HCT116 (cell line): ENCODE measurements at regions not wholly inside any gene's neighbourhood (a gene's known extent, or its start where the extent isn't known, plus 50 kb on each side); places are given as distances from the start of the nearest gene placed in this dataset.

Experiments used
- ATAC-seq: fragments of 200-7000 bp; cut with Tn5 transposase; 2 replicates; pipeline ENCODE4 v1.9.1; 2020; ENCODE audit warnings: mild to moderate bottlenecking, moderate library complexity
- BruUV-seq: library from RNA; stranded (reverse); fragments of 400-500 nt; replicated peaks from 2 replicates; lab custom pipeline; 2021; lab: Mats Ljungman, UMichigan
- CTCF ChIA-PET: fragments of 300-600 bp; sonication (Branson Sonifier 250); formaldehyde crosslinking; loops from one replicate; lab custom pipeline; 2021; ENCODE audit warnings: antibody characterized with exemption; lab: Charles Lee
- POLR2A ChIA-PET: fragments of 300-600, 350-600 bp; sonication (Branson Sonifier 250); formaldehyde crosslinking; loops from one replicate; lab custom pipeline; 2021; ENCODE audit warnings: antibody characterized with exemption; lab: Charles Lee
- RAD21 ChIA-PET, 2 experiments: fragments of 300-600 bp; sonication (Branson Sonifier 250); formaldehyde crosslinking; loops; one replicate each; lab custom pipeline; 2023; ENCODE audit warnings: low total read pairs in 2 of 2; ENCODE audit not compliant: uncharacterized antibody in 2 of 2, unreplicated experiment in 2 of 2, low non-redundant PET in 1 of 2; lab: Charles Lee
- DNase-seq: peaks from one replicate; pipeline ENCODE4 v3.0.0-alpha.2; 2010; ENCODE audit warnings: low read depth, low spot score
- H2AFZ ChIP-seq: fragments of 200-600 bp; shearing (Covaris generic), sonication (generic); 2 replicates; pipeline ENCODE4 v1.6.1; 2017; ENCODE audit warnings: low read depth, mixed run types, mixed read lengths, antibody characterized with exemption, low read length; ENCODE audit not compliant: poor library complexity, severe bottlenecking
- H3K27ac ChIP-seq: 2 replicates; pipeline ENCODE4 v1.5.1; 2012; ENCODE audit warnings: low read depth, low read length
- H3K27me3 ChIP-seq: fragments of 200-600 bp; sonication (generic); 2 replicates; pipeline ENCODE4 v1.6.1; 2016; ENCODE audit warnings: mixed run types, low read length, mixed read lengths; ENCODE audit not compliant: insufficient read depth
- H3K36me3 ChIP-seq, 2 experiments: fragments of 200-500 bp in 1 of 2; fragments of 200-600 bp in 1 of 2; sonication (Bioruptor generic) in 1 of 2; sonication (generic) in 1 of 2; 2 replicates each; pipeline versions ENCODE4 v1.5.1 to v1.6.1; 2014 to 2016; ENCODE audit warnings: low read length in 2 of 2, inconsistent platforms in 1 of 2, mixed read lengths in 1 of 2, mixed run types in 1 of 2; ENCODE audit not compliant: insufficient read depth in 2 of 2, control insufficient read depth in 1 of 2
- H3K4me1 ChIP-seq, 2 experiments: fragments of 200-600 bp in 1 of 2; sonication (generic) in 1 of 2; 2 replicates each; pipeline versions ENCODE4 v1.5.1 to v1.6.1; 2012 to 2017; ENCODE audit warnings: low read length in 2 of 2, inconsistent platforms in 1 of 2, mild to moderate bottlenecking in 1 of 2, mixed read lengths in 1 of 2, mixed run types in 1 of 2, moderate library complexity in 1 of 2; ENCODE audit not compliant: insufficient read depth in 2 of 2, control insufficient read depth in 1 of 2
- H3K4me2 ChIP-seq: fragments of 200-600 bp; sonication (generic); 2 replicates; pipeline ENCODE4 v1.6.1; 2017; ENCODE audit warnings: mixed run types, low read length, mixed read lengths
- H3K4me3 ChIP-seq, 2 experiments: fragments of 200-600 bp in 1 of 2; sonication (generic) in 1 of 2; replicated peaks in 1 of 2; 2 replicates each; pipeline ENCODE4 v1.5.1; 2011 to 2016; ENCODE audit warnings: low read length in 2 of 2, control low read depth in 1 of 2, low read depth in 1 of 2, mild to moderate bottlenecking in 1 of 2, mixed read lengths in 1 of 2, mixed run types in 1 of 2
- H3K79me2 ChIP-seq: fragments of 200-600 bp; sonication (generic); 2 replicates; pipeline ENCODE4 v1.6.1; 2017; ENCODE audit warnings: mild to moderate bottlenecking, mixed run types, low read length, moderate library complexity, mixed read lengths; ENCODE audit not compliant: insufficient read depth
- H3K9ac ChIP-seq: fragments of 200-600 bp; sonication (generic); 2 replicates; pipeline ENCODE4 v1.6.1; 2016; ENCODE audit warnings: low read length, mixed read lengths
- H3K9me2 ChIP-seq: fragments of 200-600 bp; sonication (generic), shearing (Covaris generic); 2 replicates; pipeline ENCODE4 v1.6.1; 2017; ENCODE audit warnings: mixed run types, mild to moderate bottlenecking, moderate library complexity; ENCODE audit not compliant: insufficient read depth
- H3K9me3 ChIP-seq, 2 experiments: fragments of 200-500 bp in 1 of 2; fragments of 200-600 bp in 1 of 2; sonication (Bioruptor generic) in 1 of 2; sonication (generic) in 1 of 2; 2 replicates each; pipeline ENCODE4 v1.6.1; 2014 to 2017; ENCODE audit warnings: low read length in 2 of 2, mixed read lengths in 2 of 2, inconsistent platforms in 1 of 2, low read depth in 1 of 2, mild to moderate bottlenecking in 1 of 2, mixed run types in 1 of 2, moderate library complexity in 1 of 2; ENCODE audit not compliant: control insufficient read depth in 1 of 2, insufficient read depth in 1 of 2
- H4K20me1 ChIP-seq: fragments of 200-600 bp; sonication (generic), shearing (Covaris generic); 2 replicates; pipeline ENCODE4 v1.6.1; 2017; ENCODE audit warnings: mixed run types, mild to moderate bottlenecking, moderate library complexity; ENCODE audit not compliant: insufficient read depth
- ATF3 ChIP-seq: IDR thresholded peaks from 2 replicates; pipeline ENCODE4 v1.6.1; 2012
- CBX3 ChIP-seq: IDR thresholded peaks from 2 replicates; pipeline ENCODE4 v1.6.1; 2012; ENCODE audit warnings: low read depth
- CEBPB ChIP-seq: IDR thresholded peaks from 2 replicates; pipeline ENCODE4 v1.6.1; 2012; ENCODE audit warnings: low read depth
- CTCF ChIP-seq, 3 experiments: fragments of 200-600 bp in 1 of 3; sonication (generic) in 1 of 3; IDR thresholded peaks in 2 of 3; conservative IDR thresholded peaks in 1 of 3; 2 replicates each; pipeline ENCODE4 v1.5.1; 2012 to 2017; ENCODE audit warnings: low read depth in 2 of 3, low read length in 2 of 3, antibody characterized with exemption in 1 of 3, borderline replicate concordance in 1 of 3, control low read depth in 1 of 3, mild to moderate bottlenecking in 1 of 3, mixed read lengths in 1 of 3, mixed run types in 1 of 3, moderate library complexity in 1 of 3; ENCODE audit not compliant: insufficient read depth in 1 of 3
- EGR1 ChIP-seq: IDR thresholded peaks from 2 replicates; pipeline ENCODE4 v1.6.1; 2012; ENCODE audit warnings: low read depth
- JUND ChIP-seq: IDR thresholded peaks from 2 replicates; pipeline ENCODE4 v1.6.1; 2012
- POLR2AphosphoS5 ChIP-seq: IDR thresholded peaks from 2 replicates; pipeline ENCODE4 v1.6.1; 2011; ENCODE audit warnings: mild to moderate bottlenecking, low read depth, low read length, moderate library complexity
- RAD21 ChIP-seq: IDR thresholded peaks from 2 replicates; pipeline ENCODE4 v1.6.1; 2012; ENCODE audit warnings: low read depth, mild to moderate bottlenecking
- SRF ChIP-seq: IDR thresholded peaks from 2 replicates; pipeline ENCODE4 v1.6.1; 2012; ENCODE audit warnings: low read depth
- YY1 ChIP-seq: IDR thresholded peaks from 2 replicates; pipeline ENCODE4 v1.6.1; 2011; ENCODE audit warnings: low read length, low read depth, moderate library complexity, mild to moderate bottlenecking; ENCODE audit not compliant: insufficient replicate concordance; ENCODE audit errors: extremely low read depth
- ZBTB33 ChIP-seq: IDR thresholded peaks from 2 replicates; pipeline ENCODE4 v1.6.1; 2011; ENCODE audit warnings: mild to moderate bottlenecking, low read length, moderate library complexity; ENCODE audit not compliant: insufficient replicate concordance; ENCODE audit errors: extremely low read depth
- intact Hi-C: fragments of 100-400 bp; cut with micrococcal nuclease; formaldehyde crosslinking; loops from 2 replicates; pipeline ENCODE4 v1.10.0; 2022

- TF ChIP-seq ZBTB33, result no peak
- TF ChIP-seq EGR1, result no peak
Observed at GRCh38 chr5:56337715-56338319, 104.7 kb upstream of the ANKRD55 start (continued).

GRCh38 chr5:56335212-56335611, 102.1 kb upstream of the ANKRD55 start:
- Histone ChIP-seq H4K20me1 (no peaks in the 10 kb centered on the region), H3K79me2 (no peaks in the 10 kb centered on the region), H3K4me2 (no peak overlapping the region), H3K36me3 (no peaks in the 10 kb centered on the region), H3K27ac (no peak overlapping the region), H3K4me1 (no peaks in the 10 kb centered on the region), H3K4me3 (no peak overlapping the region), H3K9ac (no peak overlapping the region), H2AFZ (no peak overlapping the region), H3K9me2 (no peaks in the 10 kb centered on the region), H3K27me3 (no peaks in the 10 kb centered on the region), H3K9me3 (no peaks in the 10 kb centered on the region; a peak in 2 of 4 replicates)
- ChIA-PET CTCF (no interaction called here), RAD21 (no interaction called here), POLR2A (no interaction called here)
- DNase-seq, result no peak
- no peak for TF ChIP-seq CEBPB
- TF ChIP-seq YY1, result no peak
- TF ChIP-seq ATF3, result no peak
- TF ChIP-seq ZBTB33, result no peak
- no peak for TF ChIP-seq CBX3
- no peak for TF ChIP-seq CTCF (IDR thresholded peaks at IDR 0.05 in 2 of 3, conservative IDR thresholded peaks at IDR 0.05 in 1 of 3; ENCODE audit: borderline replicate concordance in 1 of 3, insufficient read depth in 1 of 3, low read depth in 2 of 3, low read length in 2 of 3)
- TF ChIP-seq SRF, result no peak
- TF ChIP-seq JUND, result no peak
- no peak for TF ChIP-seq RAD21
- no peak for TF ChIP-seq POLR2AphosphoS5
- no TSS peak for BruUV-seq
- intact Hi-C loops, result no loop called here
- no peak for ATAC-seq
